SKM-1 (cell line): ENCODE measurements at regions not wholly inside any gene's neighbourhood (a gene's known extent, or its start where the extent isn't known, plus 50 kb on each side); places are given as distances from the start of the nearest gene placed in this dataset.

Source experiments
- DNase-seq: peaks from one replicate; lab custom pipeline; 2025; ENCODE audit not compliant: unreplicated experiment; lab: John Stamatoyannopoulos, UW

DNA sequence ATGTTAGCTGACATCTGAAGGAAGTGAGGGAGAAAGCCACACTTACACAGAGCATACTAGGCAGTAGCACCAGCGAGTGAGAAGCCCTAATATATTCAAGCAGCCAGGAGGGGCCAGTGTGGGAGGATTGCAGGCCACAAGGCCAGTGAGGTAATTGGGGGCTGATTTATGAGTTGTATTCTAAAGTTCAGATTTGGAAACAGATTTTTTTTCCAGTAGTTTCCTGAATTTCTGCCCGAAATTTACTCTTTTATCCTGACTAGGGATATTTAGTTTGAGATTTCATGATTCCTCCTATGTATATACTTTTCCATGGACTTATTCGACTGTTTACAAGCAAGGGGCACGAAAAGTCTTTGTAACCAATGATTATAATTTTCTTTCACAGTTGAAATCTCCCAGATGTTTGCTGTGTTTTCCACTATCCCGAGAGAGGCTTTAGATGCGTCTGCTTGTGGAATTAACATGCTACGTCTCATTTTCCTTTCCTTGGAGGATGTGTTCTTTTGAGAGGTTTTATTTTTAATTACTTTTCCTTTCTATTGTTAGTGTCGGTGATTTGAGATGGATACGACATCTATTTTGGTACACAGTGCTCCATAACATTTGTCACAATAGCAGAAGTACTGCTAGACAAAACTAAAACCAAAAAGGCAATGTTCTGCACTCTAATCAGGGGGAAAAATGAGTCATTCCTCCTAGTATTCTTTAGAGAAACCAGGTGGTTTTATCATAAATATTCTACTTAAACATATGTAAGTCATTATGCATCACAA lies 356.3 kb upstream of the HSF2 start:
- no peak for DNase-seq

DNA sequence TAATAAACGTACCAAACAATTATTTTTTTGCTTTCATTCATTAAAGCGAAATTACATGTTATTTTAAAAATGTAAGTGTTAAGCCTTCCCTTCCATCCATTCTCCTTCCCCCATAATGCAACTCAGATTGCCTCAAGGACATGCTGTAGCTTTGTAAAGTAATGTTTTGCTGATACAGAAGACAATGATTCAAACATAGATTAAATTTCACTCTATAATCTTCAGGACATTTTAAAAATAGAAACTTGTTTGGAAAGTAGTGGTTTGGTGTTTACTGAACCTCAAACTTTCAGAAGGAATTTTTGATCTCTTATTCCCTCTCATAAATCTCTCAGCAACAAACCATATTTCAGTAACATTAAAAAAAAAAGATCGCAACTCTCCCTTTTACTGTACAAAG lies 350.9 kb upstream of the HSF2 start:
- no peak for DNase-seq

DNA sequence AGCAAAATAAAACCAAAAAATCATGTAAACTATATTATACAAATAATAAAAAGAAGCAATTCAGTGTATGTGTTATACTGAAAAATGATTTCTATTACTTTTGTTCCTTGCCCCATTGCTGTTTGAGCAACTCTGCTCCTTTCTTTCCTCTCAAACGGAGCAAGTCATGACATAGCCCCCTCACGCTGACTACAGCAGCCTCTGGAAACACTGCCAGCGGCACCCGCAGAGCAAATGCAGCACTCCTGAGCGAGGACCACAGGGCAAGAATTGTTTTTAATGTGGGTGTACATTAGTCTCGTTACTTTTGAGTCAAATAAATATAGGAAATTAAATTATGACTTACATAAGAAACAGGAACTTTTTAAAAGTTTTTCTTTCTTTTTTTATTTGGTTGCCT lies 350.1 kb upstream of the HSF2 start:
- DNase-seq, result no peak

DNA sequence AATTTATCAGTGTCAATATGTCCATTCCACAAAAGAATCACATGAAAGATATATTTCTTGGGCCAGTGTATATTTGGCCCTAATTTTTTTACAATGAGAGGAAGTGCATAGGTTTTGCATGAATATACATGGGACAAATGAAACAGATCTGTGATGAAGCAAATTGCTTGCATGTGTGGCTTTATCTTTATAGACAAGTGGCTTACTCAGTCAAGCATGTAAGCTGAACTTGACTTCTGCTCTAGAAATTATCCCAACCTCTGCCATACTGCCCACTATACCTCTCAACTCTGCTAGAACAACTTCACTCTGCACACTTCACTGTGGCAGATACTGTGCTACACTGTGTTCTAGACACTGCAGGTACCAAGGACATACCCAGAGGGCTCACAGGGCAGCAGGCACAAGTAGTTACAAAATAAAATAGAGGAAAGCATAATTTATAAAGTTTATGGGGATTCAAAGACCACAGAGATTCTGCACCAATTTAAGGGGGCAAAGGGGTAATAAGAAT lies 349.2 kb upstream of the HSF2 start:
- DNase-seq, result no peak

DNA sequence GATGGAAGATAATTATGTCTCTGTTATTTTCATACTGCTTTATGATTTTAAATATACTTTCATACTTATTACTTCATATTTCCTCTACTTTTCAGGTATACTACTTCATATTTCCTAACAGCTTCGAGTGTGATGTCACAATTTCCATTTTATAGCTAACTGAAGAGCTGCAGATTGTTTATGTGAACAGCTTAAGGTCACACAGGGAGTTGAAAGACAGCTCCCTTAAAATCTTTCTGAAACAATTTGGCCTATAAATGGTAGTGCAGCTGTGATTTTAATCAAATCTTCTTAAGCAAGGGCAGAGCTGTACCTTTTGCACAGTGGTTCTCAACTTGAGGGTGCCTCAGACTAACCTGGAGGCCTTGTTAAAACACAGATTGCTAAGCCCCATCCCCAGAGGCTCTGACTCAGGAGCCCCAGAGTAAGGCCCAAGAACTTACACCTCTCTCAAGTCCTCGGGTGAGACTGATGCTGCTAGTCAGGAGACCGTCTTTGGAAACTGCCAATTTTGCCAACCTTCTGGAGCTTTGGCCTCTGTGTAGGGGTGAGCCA lies 347.0 kb upstream of the HSF2 start:
- no peak for DNase-seq

DNA sequence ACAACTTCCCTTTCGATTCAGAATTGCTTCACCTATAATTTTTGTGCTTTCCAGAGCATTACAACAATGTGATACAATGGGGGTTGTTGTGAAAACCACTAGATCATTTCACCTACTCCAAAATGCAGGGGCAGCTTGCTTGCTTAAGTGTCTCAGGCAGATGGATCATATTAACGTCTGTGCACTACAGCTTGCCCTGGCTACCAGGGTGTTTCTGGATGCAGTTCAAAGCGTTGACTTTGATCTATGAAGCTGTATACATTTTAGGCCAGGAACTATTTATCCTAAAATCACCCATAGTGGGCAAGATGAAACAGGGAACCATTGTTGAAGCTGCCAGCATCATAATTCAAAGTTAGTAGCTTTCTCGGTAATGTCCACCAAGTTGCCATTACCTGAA lies 339.5 kb upstream of the HSF2 start:
- DNase-seq, result no peak

DNA sequence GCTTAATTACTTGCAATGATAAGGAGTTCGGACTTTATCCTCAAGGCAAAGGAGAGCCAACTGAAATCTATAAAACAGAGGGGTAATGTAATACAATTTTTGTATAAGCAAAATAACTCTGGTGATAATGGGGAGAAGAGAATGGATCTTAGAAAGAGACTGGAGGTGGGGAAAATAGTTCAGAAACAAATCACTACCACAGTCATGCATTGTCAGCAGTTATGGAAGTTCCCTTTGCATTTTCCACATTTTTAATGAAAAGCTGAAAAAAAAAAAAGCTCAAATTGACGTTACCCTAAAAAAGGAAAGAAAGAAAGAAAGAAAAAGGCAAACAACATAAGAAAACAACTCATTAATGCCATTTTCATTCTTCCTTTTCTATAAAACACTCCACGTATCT lies 337.6 kb upstream of the HSF2 start:
- DNase-seq, result no peak

DNA sequence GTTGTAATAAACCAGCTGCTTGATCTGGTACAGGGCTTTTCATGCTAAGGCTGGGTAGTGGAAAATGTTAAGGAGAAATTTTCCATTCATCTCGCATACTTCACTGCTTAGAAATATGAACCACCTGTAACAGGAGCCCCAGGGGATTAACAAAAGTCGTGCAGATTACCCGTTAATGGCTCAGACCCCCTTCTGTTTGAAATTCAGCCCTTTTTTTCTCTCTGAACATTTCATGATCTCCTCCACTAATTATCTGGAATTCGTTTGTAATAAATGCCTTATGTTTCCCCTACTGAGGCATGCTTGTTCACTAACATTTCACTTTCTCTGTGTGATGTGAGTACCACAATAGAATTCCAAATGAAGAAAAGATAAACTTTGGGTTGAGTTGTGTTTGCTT lies 336.4 kb upstream of the HSF2 start:
- DNase-seq, result no peak

DNA sequence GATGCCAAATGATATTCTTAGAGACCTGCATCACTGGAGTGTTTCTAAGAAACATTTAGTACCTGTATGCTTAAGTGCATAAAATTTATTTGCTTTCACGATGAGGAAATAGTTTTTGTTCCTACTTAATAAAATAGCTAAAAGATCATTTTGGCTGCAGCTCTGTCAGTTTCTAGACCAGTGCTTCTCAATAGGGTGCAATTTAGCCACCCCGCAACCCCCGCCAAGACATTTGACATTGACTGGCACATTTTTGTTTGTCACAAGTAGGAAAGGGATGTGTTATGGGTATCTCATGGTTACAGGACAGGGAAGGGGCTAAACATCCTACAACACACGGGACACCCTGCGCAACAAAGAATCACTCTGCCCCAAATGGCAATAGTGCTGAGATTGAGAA lies 335.7 kb upstream of the HSF2 start:
- DNase-seq, result no peak

DNA sequence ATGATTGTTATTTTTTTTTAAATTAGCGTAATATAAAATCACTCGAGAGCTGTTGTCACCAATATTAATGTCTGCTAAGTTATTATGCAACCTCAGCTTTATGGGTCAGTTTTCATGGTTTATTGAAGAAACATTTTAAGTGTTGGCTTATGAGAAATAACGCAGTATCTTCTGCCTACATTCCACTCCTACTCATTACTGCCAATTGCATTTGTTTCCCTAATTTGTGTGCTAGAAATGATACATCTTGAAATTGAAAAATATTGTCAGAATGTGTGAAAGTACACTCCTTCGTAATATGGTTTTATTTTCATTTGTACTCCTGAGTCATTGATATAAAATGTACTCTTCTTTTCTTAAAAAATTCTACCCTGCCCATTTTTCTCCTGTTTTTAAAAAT lies 333.3 kb upstream of the HSF2 start:
- no peak for DNase-seq

DNA sequence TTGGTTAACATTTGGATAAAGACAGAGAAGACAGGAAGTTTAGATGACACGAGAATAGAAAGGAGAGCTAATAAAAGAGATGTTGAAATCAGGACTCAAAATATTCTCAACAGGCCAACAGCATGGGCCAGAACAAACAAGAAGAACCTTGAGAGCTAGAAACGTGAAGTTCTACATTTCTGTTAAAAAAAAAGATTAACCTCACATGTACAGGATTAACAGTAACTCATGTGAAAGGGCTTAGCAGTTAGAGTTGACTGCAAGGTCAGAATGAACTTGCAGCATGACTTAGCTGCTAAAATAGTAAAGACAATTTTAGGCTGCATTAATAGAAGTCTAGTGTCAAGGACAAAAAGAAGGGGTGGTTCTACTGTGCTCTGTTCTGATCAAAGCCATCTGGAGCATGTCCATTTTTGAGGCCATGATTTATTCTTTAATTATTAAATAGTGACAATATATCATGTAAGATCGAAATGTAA lies 331.1 kb upstream of the HSF2 start:
- no peak for DNase-seq

DNA sequence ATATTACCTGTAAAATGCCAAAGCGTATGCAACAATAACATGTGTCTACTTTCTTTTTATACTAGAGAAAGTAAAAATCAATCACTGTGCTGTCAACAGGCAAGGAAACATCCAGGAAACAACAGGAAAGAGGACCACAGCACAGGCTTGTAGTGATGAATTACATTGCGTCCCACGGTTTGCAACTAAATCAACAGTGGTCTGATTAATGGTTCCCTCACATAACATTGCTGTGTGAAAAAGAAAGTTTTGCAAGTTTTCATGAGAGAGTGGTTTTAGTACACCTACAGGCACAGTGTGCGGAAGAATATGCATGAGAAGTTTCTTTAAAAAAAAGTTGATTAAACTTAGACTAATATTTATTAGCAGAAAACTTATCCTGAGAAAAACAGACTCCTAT lies 329.5 kb upstream of the HSF2 start:
- no peak for DNase-seq

DNA sequence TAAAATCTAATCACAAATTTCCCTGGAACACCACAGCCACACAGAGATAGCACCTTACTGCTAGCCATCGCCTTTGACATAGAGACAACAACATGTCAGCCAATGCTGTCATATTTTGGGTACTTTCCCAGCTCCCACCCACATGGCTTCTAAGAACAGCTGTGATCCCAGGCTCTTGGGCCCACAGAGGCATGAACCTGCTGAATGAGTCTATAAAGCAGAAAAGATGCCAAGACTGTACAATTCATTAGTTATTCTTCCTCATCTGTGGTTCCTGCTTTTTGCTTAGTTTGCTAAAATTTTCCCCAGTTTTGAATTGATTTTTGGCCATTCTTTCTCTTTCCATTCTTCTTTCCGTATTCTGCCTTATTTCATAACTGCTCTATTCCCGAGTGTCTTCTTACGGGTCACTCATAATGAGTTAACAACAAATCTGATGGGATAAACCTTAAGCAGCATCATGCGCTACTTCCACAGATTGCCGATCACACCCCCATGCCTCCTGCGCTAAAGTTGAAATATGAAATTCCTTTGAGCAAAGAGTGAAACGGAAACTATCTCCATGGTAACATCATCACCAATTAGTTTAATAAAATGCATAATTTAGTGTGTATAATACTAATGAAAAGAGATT lies 327.3 kb upstream of the HSF2 start:
- DNase-seq, result no peak

DNA sequence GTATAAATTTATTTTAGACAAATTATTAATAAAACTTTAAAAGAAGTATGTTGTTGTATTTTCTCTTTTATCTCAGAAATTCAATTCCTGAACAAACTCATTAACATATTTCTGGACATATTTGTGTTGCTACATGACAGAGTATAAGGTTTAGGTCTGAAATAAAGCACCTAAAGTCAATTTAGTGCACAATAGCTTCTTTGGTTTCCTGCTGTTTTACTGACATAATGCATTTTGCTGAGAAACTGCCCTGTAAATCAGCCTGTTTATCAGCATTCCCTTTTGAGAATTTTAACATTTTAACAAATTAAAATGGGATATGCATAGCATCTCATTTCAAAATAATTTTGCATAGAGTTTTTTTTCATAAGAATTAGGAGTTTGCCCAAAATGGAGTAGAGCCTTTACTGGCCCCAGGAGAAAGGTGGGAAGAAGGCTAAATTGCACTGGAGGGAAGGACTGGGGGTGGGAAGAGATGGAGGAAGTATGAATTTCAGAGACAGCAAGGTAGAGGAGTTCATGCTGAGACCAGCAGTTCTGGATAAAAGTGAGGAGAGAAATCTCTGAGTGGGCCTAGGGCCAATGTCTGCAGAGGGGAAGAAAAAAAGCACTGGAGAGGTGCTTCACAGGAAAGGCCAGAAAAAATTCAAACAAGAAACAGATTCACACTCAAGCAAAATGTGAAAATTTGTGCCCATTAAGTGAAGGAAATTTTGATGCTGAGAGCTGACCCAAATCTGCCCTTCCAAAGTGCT lies 324.2 kb upstream of the HSF2 start:
- no peak for DNase-seq

DNA sequence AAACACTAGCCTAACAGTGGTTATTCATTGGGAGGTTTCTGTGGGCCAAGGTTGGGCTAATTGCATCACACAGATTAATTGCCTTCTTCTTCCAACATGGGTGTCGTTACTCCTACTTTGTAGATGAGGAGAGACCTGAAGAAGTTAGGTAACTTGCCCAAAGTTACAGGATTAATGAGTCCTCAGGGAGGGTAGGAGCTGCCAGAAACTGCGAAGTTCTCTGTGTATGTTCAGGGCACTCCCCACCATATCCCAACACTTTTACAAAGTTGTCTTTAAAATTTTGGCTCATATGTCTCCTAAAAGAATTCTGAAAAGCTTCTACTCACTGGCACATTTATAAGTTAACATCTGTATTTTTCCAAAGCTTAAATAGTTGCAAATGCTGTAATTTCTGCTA lies 323.5 kb upstream of the HSF2 start:
- DNase-seq, result no peak

DNA sequence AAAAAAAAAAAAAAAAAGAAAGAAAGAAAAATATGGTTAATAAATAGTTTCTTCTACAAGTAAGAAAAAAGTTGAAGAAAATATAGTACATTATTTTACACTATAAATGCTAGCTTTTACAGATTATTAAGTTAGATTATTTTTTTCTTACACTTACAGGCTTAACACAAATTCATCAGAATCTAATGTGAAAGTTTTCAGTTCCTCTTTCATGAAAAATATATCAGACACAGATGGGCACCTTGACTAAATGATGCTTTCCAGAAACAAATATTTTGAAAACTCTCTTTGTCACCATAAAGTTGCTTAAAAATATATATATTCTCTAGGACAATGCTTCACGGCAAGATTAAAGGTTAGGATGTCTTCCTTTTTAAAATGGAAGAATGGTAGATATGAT lies 321.8 kb upstream of the HSF2 start:
- no peak for DNase-seq

DNA sequence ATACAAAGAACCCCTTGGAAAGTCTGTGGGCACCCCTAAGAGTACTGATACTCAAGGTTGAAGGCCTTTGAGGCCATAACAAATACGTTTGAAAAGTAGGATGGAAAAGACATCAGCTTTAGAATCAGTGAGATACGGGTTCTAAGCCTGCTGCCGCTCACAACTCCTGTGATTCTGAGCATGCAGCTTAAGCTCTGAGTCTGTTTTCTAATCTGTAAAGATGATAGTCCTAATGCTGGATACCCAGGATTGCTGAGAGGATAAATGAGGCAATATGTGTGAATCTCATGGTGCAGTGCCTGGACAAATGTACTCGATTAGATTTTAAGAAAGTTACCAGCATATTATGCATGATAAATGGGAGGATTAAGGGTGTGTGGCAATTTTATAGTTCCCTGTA lies 321.0 kb upstream of the HSF2 start:
- DNase-seq, result no peak

DNA sequence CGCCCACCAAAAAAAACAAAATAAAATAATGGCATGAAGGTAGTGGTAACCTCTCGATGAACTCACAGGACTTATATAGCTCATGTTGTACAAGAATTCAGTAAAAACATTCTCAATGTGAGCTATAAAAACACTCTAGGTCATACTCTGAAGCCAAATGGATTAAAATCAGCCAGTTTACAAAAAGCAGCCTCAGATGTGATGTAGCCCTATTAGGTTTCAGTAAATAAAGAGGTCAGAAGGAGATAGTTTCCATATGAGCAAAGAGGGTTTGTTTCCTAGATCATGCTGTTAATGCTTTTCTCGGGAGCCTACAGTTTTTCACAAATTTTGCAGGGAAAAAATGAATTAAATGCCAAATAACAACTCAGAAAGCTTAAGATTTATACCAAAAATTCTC lies 319.5 kb upstream of the HSF2 start:
- DNase-seq, result no peak

DNA sequence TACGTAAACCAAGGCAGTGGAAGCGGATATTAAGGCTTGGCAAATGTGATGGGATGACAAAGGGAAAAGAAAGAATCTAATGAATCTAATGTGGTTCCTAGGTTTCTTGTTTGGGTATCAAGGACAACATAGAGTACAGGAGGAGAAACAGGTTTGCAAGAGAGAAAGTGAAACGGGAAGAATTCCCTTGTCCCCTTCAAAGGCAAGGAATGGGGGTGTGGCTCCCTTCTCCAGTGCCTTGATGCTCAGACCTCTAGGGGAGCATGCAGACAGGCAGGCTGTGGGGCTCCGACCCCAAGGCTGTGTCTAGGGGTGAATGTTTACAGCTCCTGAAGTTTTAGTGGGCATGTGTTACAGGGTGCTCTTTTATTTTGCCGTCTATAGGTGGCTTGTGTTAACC lies 317.5 kb upstream of the HSF2 start:
- DNase-seq, result no peak

DNA sequence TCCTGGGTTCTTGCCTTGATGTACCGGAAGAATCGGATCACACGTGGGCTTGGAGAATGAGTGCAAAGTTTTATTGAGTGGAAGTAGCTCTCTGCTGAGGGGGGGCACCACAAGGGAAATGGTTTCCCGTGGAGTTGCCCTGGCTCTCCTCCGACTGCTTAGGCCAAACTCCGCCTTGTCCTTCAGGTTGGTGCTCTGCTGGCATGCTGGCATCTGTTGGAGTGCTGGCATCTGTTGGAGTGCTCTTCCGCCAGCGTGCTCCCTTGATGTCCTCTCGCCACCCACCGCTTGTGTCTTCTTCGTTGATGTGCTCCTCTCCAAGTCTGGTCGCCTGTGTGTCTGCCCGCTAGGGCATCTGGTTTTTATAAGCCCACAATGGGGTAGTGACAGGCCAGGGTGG lies 317.1 kb upstream of the HSF2 start:
- no peak for DNase-seq

DNA sequence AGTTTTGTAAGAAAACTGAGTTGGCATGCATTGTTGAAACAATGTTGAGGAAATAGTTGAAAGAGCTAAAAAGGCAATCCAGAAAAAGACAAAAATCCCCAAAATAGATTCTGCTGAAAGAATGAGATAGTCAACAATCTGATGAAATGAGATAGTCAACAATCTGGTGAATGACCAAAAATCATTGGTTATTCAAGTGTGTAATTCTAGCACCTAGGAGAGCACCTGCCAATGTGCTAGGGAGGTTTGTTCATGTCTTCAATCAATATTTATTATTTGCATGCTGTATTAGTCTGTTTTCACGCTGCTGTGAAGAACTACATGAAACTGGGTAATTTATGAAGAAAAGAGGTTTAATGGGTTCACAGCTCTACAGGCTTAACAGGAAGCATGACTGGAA lies 307.1 kb upstream of the HSF2 start:
- DNase-seq, result no peak

DNA sequence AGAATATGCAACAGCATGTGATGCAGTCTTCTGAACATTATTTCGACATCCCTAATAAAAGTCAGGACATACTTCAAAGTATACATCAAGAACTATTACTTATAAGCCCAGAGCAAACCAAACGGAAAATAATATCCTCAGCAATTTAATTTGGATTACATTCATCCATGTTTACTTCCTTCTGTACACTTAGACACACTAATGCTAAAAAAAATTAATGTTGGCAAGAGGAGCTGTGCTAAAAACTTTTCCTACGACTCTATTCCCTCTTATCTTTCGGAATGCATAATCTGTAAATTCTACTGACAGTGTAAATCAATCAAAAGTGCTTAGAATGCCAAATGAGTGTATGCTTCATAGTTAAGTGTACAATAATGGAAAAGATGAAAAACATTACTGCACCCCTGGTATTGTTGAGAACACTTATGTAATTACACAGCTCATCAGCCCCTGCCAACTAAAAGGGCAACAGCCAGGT lies 301.2 kb upstream of the HSF2 start:
- no peak for DNase-seq
